Lower lobe of right lung (tissue), 2 donors: ENCODE measurements at regions not wholly inside any gene's neighbourhood (a gene's known extent, or its start where the extent isn't known, plus 50 kb on each side); places are given as distances from the start of the nearest gene placed in this dataset.

Source experiments
- ATAC-seq, 2 donors: fragments of 200-7000 bp; cut with Tn5 transposase; one replicate each; pipeline ENCODE4 v1.9.1; 2020 to 2022; ENCODE audit warnings: mild to moderate bottlenecking in 2 of 2, moderate library complexity in 2 of 2
- DNase-seq: peaks from one replicate; pipeline ENCODE4 v3.0.0-alpha.2; 2020
- H3K27ac ChIP-seq: fragments of 200-600 bp; one replicate; pipeline ENCODE4 v1.8.0; 2022
- H3K27me3 ChIP-seq: fragments of 200-600 bp; one replicate; pipeline ENCODE4 v1.8.0; 2022; ENCODE audit warnings: low read depth
- H3K36me3 ChIP-seq: fragments of 200-600 bp; one replicate; pipeline ENCODE4 v1.8.0; 2022; ENCODE audit warnings: mild to moderate bottlenecking
- H3K4me1 ChIP-seq: fragments of 200-600 bp; one replicate; pipeline ENCODE4 v1.8.0; 2022
- H3K4me3 ChIP-seq: fragments of 200-600 bp; one replicate; pipeline ENCODE4 v1.8.0; 2022; ENCODE audit warnings: mild to moderate bottlenecking
- H3K9me3 ChIP-seq: fragments of 200-600 bp; one replicate; pipeline ENCODE4 v1.8.0; 2022
- CTCF ChIP-seq: fragments of 200-600 bp; IDR thresholded peaks from one replicate; pipeline ENCODE4 v1.8.0; 2022; ENCODE audit warnings: antibody characterized with exemption, mild to moderate bottlenecking
- intact Hi-C: fragments of 100-400 bp; cut with DNase I; formaldehyde crosslinking; loops from one replicate; pipeline ENCODE4 v1.11.0; 2022
- donor health status: DM: no; HTN: yes; CAD: no; lungs with severe emphysema.

DNA sequence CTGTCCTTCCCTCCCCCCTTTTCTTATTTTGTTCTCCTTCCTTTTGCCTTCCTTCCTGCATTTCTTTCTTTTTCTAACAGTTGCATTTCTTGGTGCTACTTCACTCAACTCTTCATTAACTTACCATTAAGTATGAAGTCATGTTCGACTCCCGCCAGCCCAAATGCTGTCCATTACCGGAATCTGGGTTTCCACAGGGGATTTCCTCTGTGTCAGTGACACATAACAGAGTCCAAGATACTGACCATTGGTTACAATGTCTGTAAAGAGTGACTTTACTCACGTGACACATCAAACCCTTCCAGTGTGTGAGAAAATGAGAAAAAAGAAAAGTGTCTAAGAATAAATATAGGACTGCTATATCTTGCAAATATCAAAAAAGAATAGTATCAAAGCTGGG is 500.0 kb upstream of the FRG1 start:
- intact Hi-C loops, result no loop called here
- H3K4me3 ChIP-seq, result no peak overlapping the region
- ATAC-seq (no peak), DNase-seq (no peak)
- no peaks in the 10 kb centered on the region for H3K9me3 ChIP-seq
- H3K36me3 ChIP-seq, result no peaks in the 10 kb centered on the region
- H3K4me1 ChIP-seq, result no peaks in the 10 kb centered on the region
- TF ChIP-seq CTCF, result no peak
- H3K27ac ChIP-seq, result no peak overlapping the region
- no peaks in the 10 kb centered on the region for H3K27me3 ChIP-seq

GRCh38 chr4:189443341-189443740 is 497.3 kb upstream of the FRG1 start:
- Histone ChIP-seq H3K27me3 (no peaks in the 10 kb centered on the region), H3K27ac (no peak overlapping the region)

DNA sequence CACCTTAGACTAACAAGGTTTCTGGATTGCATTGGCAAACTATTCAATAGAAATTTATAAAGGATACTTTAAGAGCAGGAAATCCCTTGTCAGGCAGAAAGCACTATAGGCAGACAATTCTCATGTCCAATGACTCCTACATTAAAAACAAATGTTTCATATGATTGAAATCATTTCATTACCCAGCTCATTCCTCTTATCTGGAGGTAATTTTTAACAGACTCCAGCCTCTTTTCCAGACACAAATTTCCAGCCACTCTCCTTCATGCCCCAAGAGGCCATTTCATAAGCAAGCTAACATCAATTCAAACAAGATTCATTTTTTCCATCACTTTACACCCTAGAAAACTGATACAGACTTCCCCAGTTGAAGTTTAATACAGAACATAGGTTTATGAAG is 495.1 kb upstream of the FRG1 start:
- no peak for ATAC-seq
- DNase-seq, result no peak
- intact Hi-C loops, result no loop called here

More at GRCh38 chr4:189443341-189443740, 497.3 kb upstream of the FRG1 start:
- no peak for DNase-seq
- ATAC-seq, result no peak
- intact Hi-C loops, result no loop called here
- Histone ChIP-seq H3K4me3 (no peak overlapping the region), H3K4me1 (no peaks in the 10 kb centered on the region), H3K9me3 (no peaks in the 10 kb centered on the region), H3K36me3 (no peaks in the 10 kb centered on the region)
- no peak for TF ChIP-seq CTCF

GRCh38 chr4:189463734-189464133 is 476.9 kb upstream of the FRG1 start:
- intact Hi-C loops, result no loop called here
- no peak for TF ChIP-seq CTCF
- DNase-seq, result no peak
- Histone ChIP-seq H3K36me3 (no peaks in the 10 kb centered on the region), H3K4me1 (no peaks in the 10 kb centered on the region), H3K4me3 (no peak overlapping the region), H3K27ac (no peak overlapping the region), H3K27me3 (no peaks in the 10 kb centered on the region), H3K9me3 (no peaks in the 10 kb centered on the region)
- no peak for ATAC-seq

More for the DNA sequence above, 495.1 kb upstream of the FRG1 start:
- no peaks in the 10 kb centered on the region for H3K27me3 ChIP-seq
- H3K9me3 ChIP-seq, result no peaks in the 10 kb centered on the region
- H3K27ac ChIP-seq, result no peak overlapping the region
- H3K4me1 ChIP-seq, result no peaks in the 10 kb centered on the region
- H3K4me3 ChIP-seq, result no peak overlapping the region
- H3K36me3 ChIP-seq, result no peaks in the 10 kb centered on the region
- TF ChIP-seq CTCF, result no peak

- H3K9me3 ChIP-seq, result no peaks in the 10 kb centered on the region
- no peaks in the 10 kb centered on the region for H3K4me1 ChIP-seq
- TF ChIP-seq CTCF, result no peak
- no peak overlapping the region for H3K27ac ChIP-seq
- ATAC-seq, result no peak
- no peak for DNase-seq
- H3K36me3 ChIP-seq, result no peaks in the 10 kb centered on the region
- intact Hi-C loops, result no loop called here
- no peaks in the 10 kb centered on the region for H3K27me3 ChIP-seq
- H3K4me3 ChIP-seq, result no peak overlapping the region
These were observed 446.3 kb upstream of the FRG1 start for GRCh38 chr4:189494407-189494806.

DNA sequence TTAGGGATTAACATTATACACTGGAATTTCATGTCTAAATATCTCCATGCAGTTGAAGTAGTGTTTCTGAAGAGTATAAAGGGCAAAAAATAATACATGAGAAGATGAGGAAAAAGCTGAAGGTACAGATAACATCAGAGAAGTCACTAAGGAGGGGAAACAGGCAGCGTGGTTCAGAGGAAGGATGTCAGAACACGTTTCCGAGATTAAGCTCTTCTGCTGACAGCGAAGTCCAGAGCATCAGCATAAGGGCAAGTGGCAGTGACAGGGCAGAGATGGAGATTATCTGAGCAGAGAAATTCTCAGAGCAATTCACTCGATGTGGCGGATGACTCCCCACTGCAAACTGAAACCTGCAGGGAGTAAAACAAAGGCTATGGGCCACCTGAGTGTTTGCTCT is 443.2 kb upstream of the FRG1 start:
- Histone ChIP-seq H3K27ac (no peak overlapping the region), H3K4me3 (no peak overlapping the region), H3K4me1 (no peaks in the 10 kb centered on the region), H3K9me3 (no peaks in the 10 kb centered on the region), H3K27me3 (no peaks in the 10 kb centered on the region), H3K36me3 (no peaks in the 10 kb centered on the region)
- TF ChIP-seq CTCF, result no peak
- intact Hi-C loops, result no loop called here
- ATAC-seq (no peak), DNase-seq (no peak)
